ENCODE measurements at regions not wholly inside any gene's neighbourhood (a gene's known extent, or its start where the extent isn't known, plus 50 kb on each side); places are given as distances from the start of the nearest gene placed in this dataset.

DNA sequence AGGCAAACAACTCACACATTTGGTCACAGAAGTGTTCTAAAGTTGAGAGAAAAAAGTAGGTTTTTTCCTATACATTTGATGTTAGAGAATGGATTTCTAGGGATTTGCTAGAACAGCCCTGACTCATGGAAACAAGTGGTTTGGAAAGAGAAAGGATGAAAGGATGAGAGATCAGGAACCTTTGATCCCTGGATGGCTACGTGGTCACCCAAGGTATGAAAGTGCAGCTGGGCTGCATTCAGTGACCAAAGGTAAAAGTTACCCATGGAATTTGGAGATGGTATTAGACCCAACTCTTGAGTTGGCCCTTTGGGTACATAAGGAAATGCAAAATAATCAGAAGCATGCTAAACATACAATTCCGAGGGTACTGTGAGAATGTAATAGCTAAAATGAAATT lies 61.3 kb upstream of the SPIN1 start:
- no peaks in the 10 kb centered on the region for H3K27me3 ChIP-seq (ENCODE audit: insufficient read depth, low read length, poor library complexity, severe bottlenecking)
- peaks cover 44% of the 10 kb centered on the region for H3K4me1 ChIP-seq (ENCODE audit: insufficient read depth, low read length, poor library complexity, severe bottlenecking)
- no peak overlapping the region for H3K4me2 ChIP-seq (ENCODE audit: low read depth, low read length, poor library complexity, severe bottlenecking)
- H3K4me3 ChIP-seq (ENCODE audit: low read length, poor library complexity, severe bottlenecking) = no peak overlapping the region
- peaks cover 4% of the 10 kb centered on the region; the same call in 1 of the 2 replicates for H3F3A ChIP-seq (ENCODE audit: low read depth)
- TF ChIP-seq, protein P1, sequence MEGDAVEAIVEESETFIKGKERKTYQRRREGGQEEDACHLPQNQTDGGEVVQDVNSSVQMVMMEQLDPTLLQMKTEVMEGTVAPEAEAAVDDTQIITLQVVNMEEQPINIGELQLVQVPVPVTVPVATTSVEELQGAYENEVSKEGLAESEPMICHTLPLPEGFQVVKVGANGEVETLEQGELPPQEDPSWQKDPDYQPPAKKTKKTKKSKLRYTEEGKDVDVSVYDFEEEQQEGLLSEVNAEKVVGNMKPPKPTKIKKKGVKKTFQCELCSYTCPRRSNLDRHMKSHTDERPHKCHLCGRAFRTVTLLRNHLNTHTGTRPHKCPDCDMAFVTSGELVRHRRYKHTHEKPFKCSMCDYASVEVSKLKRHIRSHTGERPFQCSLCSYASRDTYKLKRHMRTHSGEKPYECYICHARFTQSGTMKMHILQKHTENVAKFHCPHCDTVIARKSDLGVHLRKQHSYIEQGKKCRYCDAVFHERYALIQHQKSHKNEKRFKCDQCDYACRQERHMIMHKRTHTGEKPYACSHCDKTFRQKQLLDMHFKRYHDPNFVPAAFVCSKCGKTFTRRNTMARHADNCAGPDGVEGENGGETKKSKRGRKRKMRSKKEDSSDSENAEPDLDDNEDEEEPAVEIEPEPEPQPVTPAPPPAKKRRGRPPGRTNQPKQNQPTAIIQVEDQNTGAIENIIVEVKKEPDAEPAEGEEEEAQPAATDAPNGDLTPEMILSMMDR (conservative IDR thresholded peaks at IDR 0.05; ENCODE audit: low read length) = no peak
- no peak overlapping the region for H2AFZ ChIP-seq (ENCODE audit: low read length)
- no peaks in the 10 kb centered on the region for H3K36me3 ChIP-seq (ENCODE audit: insufficient read depth, low read length)
- H4K20me1 ChIP-seq (ENCODE audit: insufficient read depth, low read length, poor library complexity, severe bottlenecking) = no peaks in the 10 kb centered on the region
- no peak overlapping the region for H3K9ac ChIP-seq (ENCODE audit: low read depth, low read length, poor library complexity, severe bottlenecking)
- H3K79me2 ChIP-seq (ENCODE audit: insufficient read depth, low read length) = no peaks in the 10 kb centered on the region
- H3K9me2 ChIP-seq (replicated peaks; ENCODE audit: low read depth, low read length) = no peaks in the 10 kb centered on the region
- 0 out of 2 replicates have a peak, but pooled peaks cover 4% of the 10 kb centered on the region for H3K9me3 ChIP-seq (ENCODE audit: insufficient read depth, low read depth, low read length)

- H3K4me1 ChIP-seq (ENCODE audit: insufficient read depth, low read length, poor library complexity, severe bottlenecking) = peaks cover 54% of the 10 kb centered on the region
Observed at GRCh38 chr9:88326015-88326414, 62.2 kb upstream of the SPIN1 start.

GRCh38 chr9:88322906-88323566 lies 65.2 kb upstream of the SPIN1 start:
- Histone ChIP-seq H3K9me3 (ENCODE audit: insufficient read depth, low read depth, low read length) (0 out of 2 replicates have a peak, but pooled peaks cover 4% of the 10 kb centered on the region), H3F3A (ENCODE audit: low read depth) (peaks cover 4% of the 10 kb centered on the region; the same call in 1 of the 2 replicates), H3K4me3 (ENCODE audit: low read length, poor library complexity, severe bottlenecking) (peak overlapping the region; percentile 55), H3K27me3 (ENCODE audit: insufficient read depth, low read length, poor library complexity, severe bottlenecking) (no peaks in the 10 kb centered on the region), H3K9me2 (replicated peaks; ENCODE audit: low read depth, low read length) (no peaks in the 10 kb centered on the region), H3K36me3 (ENCODE audit: insufficient read depth, low read length) (no peaks in the 10 kb centered on the region), H3K4me2 (ENCODE audit: low read depth, low read length, poor library complexity, severe bottlenecking) (peak overlapping the region; percentile 68), H2AFZ (ENCODE audit: low read length) (no peak overlapping the region), H3K4me1 (ENCODE audit: insufficient read depth, low read length, poor library complexity, severe bottlenecking) (peaks cover 66% of the 10 kb centered on the region), H3K79me2 (ENCODE audit: insufficient read depth, low read length) (no peaks in the 10 kb centered on the region), H3K9ac (ENCODE audit: low read depth, low read length, poor library complexity, severe bottlenecking) (peak overlapping the region; percentile 84), H4K20me1 (ENCODE audit: insufficient read depth, low read length, poor library complexity, severe bottlenecking) (no peaks in the 10 kb centered on the region)
- TF ChIP-seq EZH2phosphoT487 (IDR thresholded peaks at IDR 0.05; ENCODE audit: borderline replicate concordance) = no peak
- TF ChIP-seq, protein P1 (conservative IDR thresholded peaks at IDR 0.05; ENCODE audit: low read length) = no peak

More at GRCh38 chr9:88326015-88326414, 62.2 kb upstream of the SPIN1 start:
- peaks cover 4% of the 10 kb centered on the region; the same call in 1 of the 2 replicates for H3F3A ChIP-seq (ENCODE audit: low read depth)
- H3K36me3 ChIP-seq (ENCODE audit: insufficient read depth, low read length) = no peaks in the 10 kb centered on the region
- H3K9ac ChIP-seq (ENCODE audit: low read depth, low read length, poor library complexity, severe bottlenecking) = no peak overlapping the region
- H3K9me2 ChIP-seq (replicated peaks; ENCODE audit: low read depth, low read length) = no peaks in the 10 kb centered on the region
- H3K4me3 ChIP-seq (ENCODE audit: low read length, poor library complexity, severe bottlenecking) = no peak overlapping the region
- H3K79me2 ChIP-seq (ENCODE audit: insufficient read depth, low read length) = no peaks in the 10 kb centered on the region
- no peak overlapping the region for H2AFZ ChIP-seq (ENCODE audit: low read length)
- no peak for TF ChIP-seq EZH2phosphoT487 (IDR thresholded peaks at IDR 0.05; ENCODE audit: borderline replicate concordance)
- TF ChIP-seq, protein P1 (conservative IDR thresholded peaks at IDR 0.05; ENCODE audit: low read length) = no peak
- H3K27me3 ChIP-seq (ENCODE audit: insufficient read depth, low read length, poor library complexity, severe bottlenecking) = no peaks in the 10 kb centered on the region
- H3K4me2 ChIP-seq (ENCODE audit: low read depth, low read length, poor library complexity, severe bottlenecking) = no peak overlapping the region
- 0 out of 2 replicates have a peak, but pooled peaks cover 4% of the 10 kb centered on the region for H3K9me3 ChIP-seq (ENCODE audit: insufficient read depth, low read depth, low read length)
- no peaks in the 10 kb centered on the region for H4K20me1 ChIP-seq (ENCODE audit: insufficient read depth, low read length, poor library complexity, severe bottlenecking)

Measured in Loucy (cell line).